PFSK-1 (cell line): ENCODE measurements at regions not wholly inside any gene's neighbourhood (a gene's known extent, or its start where the extent isn't known, plus 50 kb on each side); places are given as distances from the start of the nearest gene placed in this dataset.

ENCODE experiments used
- FOXP2 ChIP-seq: optimal IDR thresholded peaks from 2 replicates; pipeline ENCODE3; 2011; ENCODE audit warnings: borderline replicate concordance, control low read depth, inconsistent platforms; ENCODE audit not compliant: insufficient read depth; ENCODE audit errors: extremely low read length, extremely low read depth
- POLR2AphosphoS5 ChIP-seq: IDR thresholded peaks from 2 replicates; pipeline ENCODE4 v1.6.1; 2012; ENCODE audit warnings: low read depth, mild to moderate bottlenecking, control low read depth, low read length, moderate library complexity
- REST ChIP-seq, 2 experiments: IDR thresholded peaks; 2 replicates each; pipeline versions ENCODE4 v1.6.1 to v1.8.0; 2011 to 2012; ENCODE audit warnings: low read depth in 2 of 2, low read length in 2 of 2, control low read depth in 1 of 2, inconsistent platforms in 1 of 2, mild to moderate bottlenecking in 1 of 2, moderate library complexity in 1 of 2; ENCODE audit not compliant: insufficient read depth in 1 of 2
- SIN3A ChIP-seq: IDR thresholded peaks from 2 replicates; pipeline ENCODE4 v1.6.1; 2012; ENCODE audit warnings: mild to moderate bottlenecking, low read length, moderate library complexity, borderline replicate concordance; ENCODE audit not compliant: insufficient read depth
- TAF1 ChIP-seq: IDR thresholded peaks from 2 replicates; pipeline ENCODE4 v1.6.1; 2012; ENCODE audit warnings: low read length, control low read depth, borderline replicate concordance; ENCODE audit not compliant: insufficient read depth

- TF ChIP-seq REST (IDR thresholded peaks at IDR 0.05; ENCODE audit: insufficient read depth in 1 of 2, low read depth in 2 of 2, low read length in 2 of 2) (no peak), FOXP2 (no peak), TAF1 (no peak), SIN3A (no peak)
Measured at GRCh38 chr5:103397739-103398581, 139.4 kb downstream of the MACIR start.

- no peak for TF ChIP-seq FOXP2
- no peak for TF ChIP-seq TAF1
- no peak for TF ChIP-seq SIN3A
- TF ChIP-seq POLR2AphosphoS5: no peak
- TF ChIP-seq REST (IDR thresholded peaks at IDR 0.05; ENCODE audit: insufficient read depth in 1 of 2, low read depth in 2 of 2, low read length in 2 of 2): no peak
Measured at GRCh38 chr5:103394676-103395075, 136.1 kb downstream of the MACIR start.

GRCh38 chr5:103393101-103393754 lies 134.7 kb downstream of the MACIR start:
- no peak for TF ChIP-seq FOXP2
- TF ChIP-seq TAF1: no peak
- 0 out of 4 replicates have a peak, but pooled peaks of 1 of the 2 experiments have one; percentile 27 for TF ChIP-seq REST (IDR thresholded peaks at IDR 0.05; ENCODE audit: insufficient read depth in 1 of 2, low read depth in 2 of 2, low read length in 2 of 2)
- TF ChIP-seq POLR2AphosphoS5: no peak

GRCh38 chr5:103391659-103392058 lies 133.1 kb downstream of the MACIR start:
- no peak for TF ChIP-seq SIN3A

- no peak for TF ChIP-seq SIN3A
- no peak for TF ChIP-seq POLR2AphosphoS5
- TF ChIP-seq TAF1: no peak
- no peak for TF ChIP-seq FOXP2
- TF ChIP-seq REST (IDR thresholded peaks at IDR 0.05; ENCODE audit: insufficient read depth in 1 of 2, low read depth in 2 of 2, low read length in 2 of 2): no peak
Measured at GRCh38 chr5:103389846-103390245, 131.3 kb downstream of the MACIR start.
